Mucosa of descending colon (tissue), 3 donors: ENCODE measurements at regions not wholly inside any gene's neighbourhood (a gene's known extent, or its start where the extent isn't known, plus 50 kb on each side); places are given as distances from the start of the nearest gene placed in this dataset.

Experiments
- ATAC-seq: fragments of 200-7000 bp; cut with Tn5 transposase; one replicate; pipeline ENCODE4 v1.9.1; 2020; ENCODE audit warnings: mild to moderate bottlenecking, moderate library complexity
- DNase-seq, 3 donors: peaks; one replicate each; pipeline ENCODE4 v3.0.0-alpha.2; 2020
- H3K36me3 ChIP-seq: fragments of 200-600 bp; one replicate; pipeline ENCODE4 v1.8.0; 2021; ENCODE audit warnings: low read depth, mild to moderate bottlenecking
- H3K4me1 ChIP-seq: fragments of 200-600 bp; one replicate; pipeline ENCODE4 v1.8.0; 2021; ENCODE audit warnings: low read depth, mild to moderate bottlenecking
- H3K4me3 ChIP-seq: fragments of 200-600 bp; one replicate; pipeline ENCODE4 v1.8.0; 2021; ENCODE audit warnings: mild to moderate bottlenecking
- H3K9me3 ChIP-seq: fragments of 200-600 bp; one replicate; pipeline ENCODE4 v1.8.0; 2021; ENCODE audit warnings: mild to moderate bottlenecking
- intact Hi-C, 2 donors: fragments of 100-400 bp; cut with DNase I in 1 of 2; cut with micrococcal nuclease in 1 of 2; formaldehyde crosslinking; loops; one replicate each; pipeline versions ENCODE4 v1.11.0 to v1.11.1; 2022; cut with DNase I, micrococcal nuclease
- TF ChIP-seq, protein P1 (sequence below): fragments of 200-600 bp; IDR thresholded peaks from one replicate; pipeline ENCODE4 v1.8.0; 2022; ENCODE audit warnings: antibody characterized with exemption, mild to moderate bottlenecking
- donor health status: DM: no; HTN: no; CAD: no; lungs with moderate emphysema.
- donor health status: DM: no; HTN: no; CAD: no.
- donor health status: DM: no; HTN: yes; CAD: no.

GRCh38 chr5:3430691-3431090, 164.9 kb upstream of the IRX1 start:
- no peak for ATAC-seq
- no peaks in the 10 kb centered on the region for H3K36me3 ChIP-seq
- no peak overlapping the region for H3K4me3 ChIP-seq
- no peak for DNase-seq
- peaks cover 1% of the 10 kb centered on the region for H3K9me3 ChIP-seq
- intact Hi-C loops = no loop called here
- H3K4me1 ChIP-seq = no peaks in the 10 kb centered on the region
- TF ChIP-seq, protein P1, sequence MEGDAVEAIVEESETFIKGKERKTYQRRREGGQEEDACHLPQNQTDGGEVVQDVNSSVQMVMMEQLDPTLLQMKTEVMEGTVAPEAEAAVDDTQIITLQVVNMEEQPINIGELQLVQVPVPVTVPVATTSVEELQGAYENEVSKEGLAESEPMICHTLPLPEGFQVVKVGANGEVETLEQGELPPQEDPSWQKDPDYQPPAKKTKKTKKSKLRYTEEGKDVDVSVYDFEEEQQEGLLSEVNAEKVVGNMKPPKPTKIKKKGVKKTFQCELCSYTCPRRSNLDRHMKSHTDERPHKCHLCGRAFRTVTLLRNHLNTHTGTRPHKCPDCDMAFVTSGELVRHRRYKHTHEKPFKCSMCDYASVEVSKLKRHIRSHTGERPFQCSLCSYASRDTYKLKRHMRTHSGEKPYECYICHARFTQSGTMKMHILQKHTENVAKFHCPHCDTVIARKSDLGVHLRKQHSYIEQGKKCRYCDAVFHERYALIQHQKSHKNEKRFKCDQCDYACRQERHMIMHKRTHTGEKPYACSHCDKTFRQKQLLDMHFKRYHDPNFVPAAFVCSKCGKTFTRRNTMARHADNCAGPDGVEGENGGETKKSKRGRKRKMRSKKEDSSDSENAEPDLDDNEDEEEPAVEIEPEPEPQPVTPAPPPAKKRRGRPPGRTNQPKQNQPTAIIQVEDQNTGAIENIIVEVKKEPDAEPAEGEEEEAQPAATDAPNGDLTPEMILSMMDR = no peak

DNA sequence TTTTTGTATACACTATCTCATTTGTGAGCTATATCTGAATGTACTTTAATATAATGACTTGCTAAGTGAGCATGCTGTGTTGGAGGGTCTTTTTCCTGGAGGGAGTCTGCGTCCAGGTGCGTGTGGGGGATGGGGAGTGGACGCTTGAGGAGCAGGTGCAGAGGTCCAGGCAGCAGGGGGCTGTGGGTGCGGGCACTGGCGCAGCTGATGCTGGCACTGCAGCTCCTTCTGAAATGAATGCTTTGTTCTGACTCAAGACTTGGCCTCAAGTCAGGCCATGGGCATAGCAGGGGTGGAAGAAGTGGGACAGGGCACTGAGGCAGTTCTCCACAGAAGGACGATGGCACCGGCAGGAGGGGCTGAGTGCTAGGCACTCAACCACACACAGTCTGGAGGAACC, 165.7 kb upstream of the IRX1 start:
- Histone ChIP-seq H3K4me1 (no peaks in the 10 kb centered on the region), H3K36me3 (no peaks in the 10 kb centered on the region), H3K4me3 (no peak overlapping the region), H3K9me3 (peaks cover 1% of the 10 kb centered on the region)
- ATAC-seq (no peak), DNase-seq (no peak)
- intact Hi-C loops = no loop called here
- TF ChIP-seq, protein P1 = no peak

DNA sequence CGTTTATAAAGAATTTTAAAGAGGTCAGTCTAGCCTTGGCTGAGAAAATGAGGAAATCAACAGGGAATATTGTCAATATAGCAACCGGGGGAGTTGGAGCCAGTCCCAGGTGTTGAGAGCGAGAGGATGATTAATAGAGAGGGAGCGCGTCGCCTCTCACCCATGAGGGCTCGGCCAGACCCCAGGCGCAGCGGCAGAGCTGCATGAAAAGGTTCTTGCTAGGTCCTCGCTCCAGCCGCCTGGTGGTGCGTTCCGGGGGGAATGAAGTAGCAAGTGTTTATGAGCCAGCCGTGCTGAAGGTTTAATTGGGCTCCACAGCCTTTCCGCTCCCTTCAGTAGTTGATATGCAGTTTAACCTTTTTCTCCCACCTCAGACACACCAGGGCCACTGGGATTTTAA, 167.3 kb upstream of the IRX1 start:
- ATAC-seq = no peak
- Histone ChIP-seq H3K4me1 (no peaks in the 10 kb centered on the region), H3K36me3 (no peaks in the 10 kb centered on the region), H3K9me3 (peaks cover 4% of the 10 kb centered on the region), H3K4me3 (no peak overlapping the region)
- intact Hi-C loops = no loop called here
- TF ChIP-seq, protein P1 = no peak
- DNase-seq = no peak

DNA sequence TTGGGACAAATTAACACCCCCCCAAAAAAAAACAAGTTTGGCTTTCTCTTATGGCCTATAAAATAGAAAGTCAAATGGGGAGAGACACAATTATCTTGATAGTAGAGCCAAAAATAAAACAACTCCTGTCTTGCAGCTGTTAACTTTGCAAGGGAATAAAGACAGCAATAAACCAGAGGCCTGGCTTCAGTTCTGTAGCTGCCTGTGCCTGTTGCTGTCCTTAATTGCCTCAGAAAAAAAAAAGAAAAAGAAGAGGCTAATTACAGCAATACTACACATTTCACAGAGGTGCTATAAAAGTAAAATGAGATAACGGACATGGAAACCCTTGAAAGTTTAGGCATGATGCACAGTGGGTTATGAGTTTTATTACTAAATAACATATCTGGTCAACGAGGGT, 170.7 kb upstream of the IRX1 start:
- TF ChIP-seq, protein P1 = no peak
- intact Hi-C loops = no loop called here

GRCh38 chr5:3417376-3417943, 178.2 kb upstream of the IRX1 start:
- DNase-seq = no peak
- TF ChIP-seq, protein P1 = no peak
- H3K4me3 ChIP-seq = no peak overlapping the region
- no peak for ATAC-seq
- H3K9me3 ChIP-seq = peaks cover 27% of the 10 kb centered on the region
- H3K4me1 ChIP-seq = no peaks in the 10 kb centered on the region
- no peaks in the 10 kb centered on the region for H3K36me3 ChIP-seq
- intact Hi-C loops = no loop called here

More for the DNA sequence above, 170.7 kb upstream of the IRX1 start:
- Histone ChIP-seq H3K4me3 (no peak overlapping the region), H3K36me3 (no peaks in the 10 kb centered on the region), H3K4me1 (no peaks in the 10 kb centered on the region), H3K9me3 (peaks cover 10% of the 10 kb centered on the region)
- no peak for DNase-seq
- no peak for ATAC-seq

GRCh38 chr5:3414371-3414770, 181.3 kb upstream of the IRX1 start:
- ATAC-seq = no peak
- H3K4me1 ChIP-seq = no peaks in the 10 kb centered on the region
- H3K9me3 ChIP-seq = peaks cover 40% of the 10 kb centered on the region
- TF ChIP-seq, protein P1 = no peak
- no peaks in the 10 kb centered on the region for H3K36me3 ChIP-seq
- H3K4me3 ChIP-seq = no peak overlapping the region
- intact Hi-C loops = no loop called here
- DNase-seq = no peak
